GM21515 (cell line): ENCODE measurements at regions not wholly inside any gene's neighbourhood (a gene's known extent, or its start where the extent isn't known, plus 50 kb on each side); places are given as distances from the start of the nearest gene placed in this dataset.

Experiments
- ATAC-seq: cut with Tn5 transposase; IDR thresholded peaks from one replicate; pipeline ENCODE4 v1.9.1; 2021; ENCODE audit not compliant: unreplicated experiment

- ATAC-seq = no peak
Measured at GRCh38 chr13:34513526-34513925, 428.5 kb upstream of the NBEA start.

DNA sequence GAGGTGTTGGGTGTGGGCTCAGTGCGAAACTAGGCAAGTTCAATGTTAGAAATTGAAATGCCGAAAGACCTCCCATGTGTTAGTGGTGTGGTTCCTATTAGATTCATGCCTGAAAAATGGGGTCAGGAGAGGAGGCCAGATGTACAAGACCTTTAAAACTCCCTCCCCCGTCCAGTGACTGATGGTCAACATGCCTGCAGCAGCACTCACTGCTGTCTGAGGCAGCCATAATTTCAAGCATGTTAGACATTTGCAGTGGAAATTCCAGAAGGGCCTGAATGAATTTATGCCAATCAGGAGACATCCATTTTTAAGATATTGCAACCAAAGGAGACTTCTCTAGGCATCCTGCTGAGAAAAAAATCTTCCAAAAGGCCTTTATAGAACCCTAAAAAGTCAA, 426.9 kb upstream of the NBEA start:
- no peak for ATAC-seq

DNA sequence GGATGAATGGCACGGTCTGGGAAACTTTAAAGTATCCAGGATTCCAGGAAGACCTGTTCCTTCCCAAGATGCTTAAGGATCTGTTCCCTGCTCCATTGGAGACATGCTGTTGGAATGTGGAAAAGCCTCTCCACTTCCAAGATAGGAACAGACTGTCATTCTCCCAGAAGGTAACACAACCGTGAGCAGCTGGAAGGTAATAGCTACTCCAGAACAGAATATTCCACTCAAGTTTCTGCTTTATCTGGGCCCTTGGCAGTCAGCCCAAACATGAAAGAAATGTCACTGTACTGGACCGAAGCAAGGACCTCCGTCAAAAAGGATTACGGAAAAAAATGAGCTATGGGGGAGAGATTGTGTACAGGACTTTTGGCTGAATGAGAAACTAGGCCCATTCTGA, 420.9 kb upstream of the NBEA start:
- ATAC-seq = no peak

GRCh38 chr13:34522808-34523207, 419.3 kb upstream of the NBEA start:
- no peak for ATAC-seq

GRCh38 chr13:34523406-34523805, 418.7 kb upstream of the NBEA start:
- ATAC-seq = no peak

- ATAC-seq = no peak
Measured at GRCh38 chr13:34533941-34534340, 408.1 kb upstream of the NBEA start.

- no peak for ATAC-seq
Measured at GRCh38 chr13:34542321-34542720, 399.7 kb upstream of the NBEA start.

DNA sequence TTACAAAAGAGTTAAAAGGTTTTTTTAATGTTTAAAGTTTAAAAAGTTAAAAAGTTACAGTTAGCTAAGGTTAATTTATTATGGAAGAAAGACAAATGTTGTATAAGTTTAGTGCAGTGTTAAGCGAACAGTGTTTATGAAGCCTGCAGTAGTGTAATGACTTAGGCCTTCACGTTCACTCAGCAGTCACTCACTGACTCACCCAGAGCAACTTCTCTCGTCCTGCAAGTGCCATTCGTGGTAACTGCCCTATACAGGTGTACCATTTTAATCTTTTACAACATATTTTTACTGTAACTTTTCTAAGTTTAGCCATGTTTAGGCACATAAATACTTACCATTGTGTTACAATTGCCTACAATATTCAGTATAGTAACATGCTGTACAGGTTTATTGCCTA, 398.2 kb upstream of the NBEA start:
- no peak for ATAC-seq

DNA sequence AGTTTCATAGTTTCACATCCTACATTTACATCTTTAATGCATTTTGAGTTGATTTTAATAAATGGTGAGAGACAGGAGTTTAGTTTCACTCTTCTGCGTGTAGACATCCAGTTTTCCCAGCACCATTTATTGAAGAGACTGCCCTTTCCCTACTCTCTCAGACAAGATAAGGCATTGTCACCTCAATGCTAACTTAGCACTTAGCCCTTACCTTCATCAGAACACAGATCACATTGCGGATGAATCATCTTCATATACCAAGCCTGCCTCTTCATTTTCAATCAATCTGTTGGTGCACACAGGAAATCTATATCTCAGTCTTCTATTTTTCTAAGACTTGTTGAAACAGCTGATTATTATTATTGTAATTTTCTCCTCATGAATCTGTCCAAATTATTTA, 396.6 kb upstream of the NBEA start:
- no peak for ATAC-seq

- ATAC-seq = no peak
Measured at GRCh38 chr13:34546344-34547250, 395.5 kb upstream of the NBEA start.

DNA sequence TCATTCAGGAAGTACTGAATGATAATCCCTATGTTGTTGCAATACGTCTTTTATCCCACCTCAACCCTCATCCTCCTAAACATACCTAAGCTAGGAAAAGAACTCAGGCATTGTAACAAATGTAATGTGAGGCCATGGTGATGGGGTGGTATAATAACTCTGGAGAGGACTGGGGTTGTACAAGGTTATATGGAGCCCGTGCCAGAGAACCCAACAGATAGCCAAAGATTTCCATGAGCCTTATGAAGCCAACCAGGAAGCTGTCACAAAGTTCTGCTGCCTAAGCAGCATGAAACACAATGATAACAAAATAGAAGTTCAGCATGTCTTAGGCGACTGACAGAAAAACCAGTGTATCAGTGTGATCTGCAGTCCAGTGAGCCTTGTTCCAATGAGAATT, 394.1 kb upstream of the NBEA start:
- no peak for ATAC-seq

DNA sequence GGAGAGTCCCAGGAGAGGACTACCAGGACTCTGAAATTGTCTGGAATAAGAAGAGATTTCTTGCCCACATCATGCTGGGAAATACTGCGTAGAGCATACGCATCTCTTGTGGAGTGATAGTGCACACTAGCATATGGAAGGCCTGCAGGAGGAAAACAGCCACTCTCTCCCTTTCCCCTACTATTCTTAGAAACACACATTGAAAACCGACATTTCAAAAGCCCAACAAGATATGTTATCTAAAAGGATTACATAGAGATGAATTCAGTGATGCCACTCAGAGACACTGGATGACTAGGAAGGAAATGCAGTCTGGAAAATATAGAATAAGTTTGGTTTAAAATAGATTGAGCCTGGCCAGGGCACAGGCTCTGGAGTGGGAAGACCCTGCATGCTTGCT, 388.7 kb upstream of the NBEA start:
- no peak for ATAC-seq

DNA sequence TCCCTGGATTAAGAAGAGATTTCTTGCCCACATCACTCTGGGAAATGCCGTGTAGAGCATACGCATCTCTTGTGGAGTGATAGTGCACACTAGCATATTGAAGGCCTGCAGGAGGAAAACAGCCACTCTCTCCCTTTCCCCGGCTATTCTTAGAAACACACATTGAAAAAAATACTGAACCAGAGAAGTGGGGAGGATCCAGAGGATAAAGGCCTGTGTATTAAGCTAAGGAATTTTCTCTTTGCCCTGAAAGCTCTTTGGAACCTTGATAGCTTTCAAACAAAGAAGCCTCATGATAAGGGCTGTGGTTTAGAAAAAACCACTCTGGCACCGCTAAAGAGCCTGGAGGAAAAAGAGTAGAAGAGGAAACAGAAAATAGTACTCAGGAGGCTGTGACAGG, 386.1 kb upstream of the NBEA start:
- no peak for ATAC-seq

DNA sequence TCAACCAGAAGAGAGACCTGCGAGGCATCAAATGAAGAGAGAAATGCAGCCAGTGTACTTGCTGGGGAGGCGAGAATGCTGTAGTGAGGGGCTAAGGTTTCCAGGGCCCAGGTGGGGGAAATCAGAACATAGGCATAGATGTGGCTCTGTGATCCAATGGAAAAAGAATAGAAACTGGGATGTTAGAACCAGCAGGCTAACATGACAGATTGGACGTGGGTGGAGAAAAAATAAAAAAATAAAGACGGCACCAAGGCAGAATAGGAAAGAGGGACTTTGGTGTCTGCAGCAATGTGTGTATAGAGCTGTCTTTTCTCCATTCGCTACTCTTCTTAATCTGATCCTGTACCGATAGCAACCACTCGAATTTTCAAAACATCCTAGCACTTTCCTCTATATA, 381.0 kb upstream of the NBEA start:
- no peak for ATAC-seq

DNA sequence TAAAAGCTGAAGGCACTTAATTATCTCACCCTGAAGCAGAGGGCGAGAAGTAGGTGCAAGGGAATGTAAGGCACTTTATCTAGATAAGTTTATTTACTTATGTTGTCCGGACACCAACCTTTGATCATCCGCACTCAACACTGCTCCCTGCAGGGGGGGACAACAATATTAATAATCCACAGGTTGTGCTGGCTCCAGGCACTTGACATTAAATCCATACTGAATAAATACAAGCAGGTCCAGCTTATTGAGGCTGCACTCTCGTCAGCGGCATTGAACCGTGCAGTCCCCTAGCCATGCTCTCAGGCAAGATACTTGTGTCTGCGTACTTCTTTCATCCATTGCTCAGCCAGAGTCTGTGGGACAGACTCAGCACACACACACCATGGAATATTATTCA, 374.5 kb upstream of the NBEA start:
- ATAC-seq = no peak

GRCh38 chr13:34570698-34571353, 371.2 kb upstream of the NBEA start:
- no peak for ATAC-seq

DNA sequence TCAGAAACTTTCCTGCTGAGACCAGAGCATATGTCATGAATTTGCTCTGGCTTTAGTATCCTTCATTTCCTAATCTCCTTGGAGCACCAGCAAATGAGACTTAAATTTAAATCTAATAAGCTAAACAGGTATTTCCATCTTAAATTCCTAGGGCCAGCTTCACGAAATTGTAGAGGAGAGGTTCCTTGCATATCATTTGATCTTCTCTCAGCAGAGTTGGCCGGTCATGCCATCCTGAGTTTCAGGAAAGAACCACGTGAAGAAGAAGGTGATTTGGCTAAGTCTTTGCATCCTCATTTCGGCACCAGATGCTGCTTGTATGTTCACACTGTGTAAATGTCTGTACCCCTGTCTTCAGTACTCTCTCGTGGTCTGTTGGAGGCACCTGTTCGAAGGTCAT, 370.4 kb upstream of the NBEA start:
- ATAC-seq = no peak

DNA sequence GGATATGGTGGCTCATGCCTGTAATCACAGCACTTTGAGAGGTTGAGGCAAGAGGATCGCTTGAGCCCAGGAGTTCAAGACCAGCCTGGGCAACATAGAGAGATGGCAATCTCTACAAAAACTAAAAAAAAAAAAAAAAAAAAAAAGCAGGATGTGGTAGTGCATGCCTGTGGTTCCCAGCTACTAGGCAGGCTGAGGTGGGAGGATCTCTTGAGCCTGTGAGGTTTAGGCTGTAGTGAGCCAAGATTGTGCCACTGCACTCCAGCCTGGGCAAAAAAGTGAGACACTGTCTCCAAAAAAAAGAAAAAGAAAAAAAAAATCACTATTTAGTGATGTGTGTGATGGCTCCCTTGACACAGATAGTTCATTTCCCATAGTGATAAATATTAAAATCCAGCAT, 365.0 kb upstream of the NBEA start:
- ATAC-seq = no peak

DNA sequence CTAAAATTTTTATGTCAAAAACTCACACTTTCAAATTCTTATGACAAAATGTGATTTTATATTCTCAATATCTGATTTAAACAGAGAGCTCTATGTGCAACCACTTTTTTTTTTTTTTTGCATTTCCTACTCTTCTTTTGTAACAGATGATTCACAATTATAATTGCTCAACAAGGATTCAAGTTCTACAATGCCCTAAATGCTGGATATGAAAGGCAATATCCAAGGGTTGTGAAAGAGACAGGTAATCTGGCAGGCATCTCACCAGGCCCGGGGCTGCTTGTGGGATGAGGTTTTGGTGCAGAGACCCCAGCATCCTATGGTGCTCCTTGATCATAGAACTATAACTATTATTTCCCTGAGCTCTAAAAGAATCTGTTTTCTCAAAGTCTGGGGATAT, 363.6 kb upstream of the NBEA start:
- ATAC-seq = no peak

DNA sequence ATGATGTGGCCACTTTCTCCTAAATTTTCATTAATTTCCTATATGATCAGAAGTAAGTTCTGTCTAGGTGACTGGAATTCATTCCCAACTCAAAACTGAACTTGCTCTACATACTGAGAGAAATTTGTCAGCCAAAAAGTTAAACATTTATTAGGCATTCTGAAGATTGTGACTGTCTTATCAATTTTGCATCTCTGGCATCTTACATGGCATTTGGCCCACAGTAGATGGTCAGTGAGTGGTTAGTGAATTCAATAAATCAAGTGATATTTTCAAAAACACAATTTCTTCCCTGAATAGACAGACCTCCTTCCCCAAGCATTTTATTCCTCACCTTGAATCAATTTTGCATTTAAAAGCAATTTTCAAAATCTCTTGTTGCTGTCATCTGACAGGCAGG, 363.2 kb upstream of the NBEA start:
- no peak for ATAC-seq

- no peak for ATAC-seq
Measured at GRCh38 chr13:34583181-34583580, 358.9 kb upstream of the NBEA start.

GRCh38 chr13:34587576-34587975, 354.5 kb upstream of the NBEA start:
- no peak for ATAC-seq

- ATAC-seq = no peak
Measured at GRCh38 chr13:34588362-34588761, 353.7 kb upstream of the NBEA start.
